Liver (tissue), 8 donors: ENCODE measurements at regions not wholly inside any gene's neighbourhood (a gene's known extent, or its start where the extent isn't known, plus 50 kb on each side); places are given as distances from the start of the nearest gene placed in this dataset.

Experiments used
- DNase-seq: peaks from one replicate; pipeline ENCODE4 v3.0.0-alpha.2; 2017; ENCODE audit warnings: low spot score
- H3K27ac ChIP-seq, 2 donors: one replicate each; pipeline ENCODE4 v1.7.0; 2013; ENCODE audit warnings: inconsistent platforms in 2 of 2, low read length in 2 of 2, control low read depth in 1 of 2, low read depth in 1 of 2, mild to moderate bottlenecking in 1 of 2
- H3K27me3 ChIP-seq, 4 donors: one replicate each; pipeline versions ENCODE4 v1.6.1 to v1.7.0; 2013; ENCODE audit warnings: low read length in 3 of 4, inconsistent platforms in 1 of 4, mild to moderate bottlenecking in 1 of 4, moderate library complexity in 1 of 4; ENCODE audit not compliant: control insufficient read depth in 4 of 4, insufficient read depth in 4 of 4
- H3K36me3 ChIP-seq, 4 donors: one replicate each; pipeline versions ENCODE4 v1.6.1 to v1.7.0; 2013; ENCODE audit warnings: low read length in 3 of 4, mild to moderate bottlenecking in 3 of 4, low read depth in 1 of 4, moderate library complexity in 1 of 4; ENCODE audit not compliant: control insufficient read depth in 4 of 4, insufficient read depth in 3 of 4
- H3K4me1 ChIP-seq, 4 donors: one replicate each; pipeline versions ENCODE4 v1.6.1 to v1.7.0; 2013; ENCODE audit warnings: low read length in 3 of 4, mild to moderate bottlenecking in 3 of 4, moderate library complexity in 1 of 4; ENCODE audit not compliant: control insufficient read depth in 4 of 4, insufficient read depth in 4 of 4
- H3K4me3 ChIP-seq, 3 donors: one replicate each; pipeline versions ENCODE4 v1.6.1 to v1.7.0; 2013; ENCODE audit warnings: low read length in 3 of 3, control low read depth in 1 of 3, low read depth in 1 of 3, mild to moderate bottlenecking in 1 of 3
- H3K9ac ChIP-seq, 2 donors: one replicate each; pipeline ENCODE4 v1.7.0; 2013; ENCODE audit warnings: low read length in 2 of 2, mild to moderate bottlenecking in 2 of 2, moderate library complexity in 2 of 2, control low read depth in 1 of 2, low read depth in 1 of 2
- H3K9me3 ChIP-seq, 4 donors: one replicate each; pipeline versions ENCODE4 v1.6.1 to v1.7.0; 2013; ENCODE audit warnings: low read length in 3 of 4; ENCODE audit not compliant: control insufficient read depth in 4 of 4
- ATF3 ChIP-seq: IDR thresholded peaks from 2 replicates; pipeline ENCODE4 v1.6.1; 2016; ENCODE audit warnings: antibody characterized with exemption
- EGR1 ChIP-seq, 2 donors: IDR thresholded peaks; 2 replicates each; pipeline ENCODE4 v1.6.1; 2016 to 2018; ENCODE audit warnings: antibody characterized with exemption in 2 of 2, low read depth in 2 of 2
- FOXA1 ChIP-seq: IDR thresholded peaks from 2 replicates; pipeline ENCODE4 v1.6.1; 2016; ENCODE audit warnings: antibody characterized with exemption
- FOXA2 ChIP-seq: IDR thresholded peaks from 2 replicates; pipeline ENCODE4 v1.6.1; 2016; ENCODE audit warnings: antibody characterized with exemption
- GABPA ChIP-seq, 2 donors: IDR thresholded peaks in 1 of 2; conservative IDR thresholded peaks in 1 of 2; 2 replicates each; pipeline ENCODE4 v1.6.1; 2016; ENCODE audit warnings: antibody characterized with exemption in 2 of 2, mild to moderate bottlenecking in 1 of 2, moderate library complexity in 1 of 2
- HNF4A ChIP-seq, 2 donors: conservative IDR thresholded peaks; 2 replicates each; pipeline ENCODE4 v1.6.1; 2016; ENCODE audit warnings: antibody characterized with exemption in 2 of 2, mild to moderate bottlenecking in 2 of 2
- HNF4G ChIP-seq: IDR thresholded peaks from 2 replicates; pipeline ENCODE4 v1.6.1; 2016; ENCODE audit warnings: antibody characterized with exemption
- JUND ChIP-seq, 2 donors: IDR thresholded peaks; 2 replicates each; pipeline ENCODE4 v1.6.1; 2016; ENCODE audit warnings: antibody characterized with exemption in 2 of 2
- NR2F2 ChIP-seq: IDR thresholded peaks from 2 replicates; pipeline ENCODE4 v1.6.1; 2016; ENCODE audit warnings: antibody characterized with exemption
- RAD21 ChIP-seq, 2 donors: IDR thresholded peaks; 2 replicates each; pipeline ENCODE4 v1.6.1; 2016; ENCODE audit warnings: antibody characterized with exemption in 2 of 2, mild to moderate bottlenecking in 2 of 2
- RXRA ChIP-seq, 2 donors: IDR thresholded peaks; 2 replicates each; pipeline ENCODE4 v1.6.1; 2017 to 2018; ENCODE audit warnings: antibody characterized with exemption in 2 of 2, mild to moderate bottlenecking in 1 of 2
- SP1 ChIP-seq: IDR thresholded peaks from 2 replicates; pipeline ENCODE4 v1.6.1; 2018; ENCODE audit warnings: antibody characterized with exemption, mild to moderate bottlenecking
- TAF1 ChIP-seq: conservative IDR thresholded peaks from 2 replicates; pipeline ENCODE4 v1.6.1; 2016; ENCODE audit warnings: antibody characterized with exemption, mild to moderate bottlenecking
- YY1 ChIP-seq: IDR thresholded peaks from 2 replicates; pipeline ENCODE4 v1.6.1; 2016; ENCODE audit warnings: antibody characterized with exemption, mild to moderate bottlenecking
- WGBS: extraction: QIAGEN DNeasy Blood & Tissue Kit; methylation state at CpG from one replicate; pipeline ENCODE4 v1.1.7; 2013; 5-methylcytosine and 5-hydroxymethylcytosine counted together
- TF ChIP-seq, protein P1 (sequence below): IDR thresholded peaks from 2 replicates; pipeline ENCODE4 v1.6.1; 2016; ENCODE audit warnings: antibody characterized with exemption
- TF ChIP-seq, protein P2 (sequence below): IDR thresholded peaks from 2 replicates; pipeline ENCODE4 v1.6.1; 2016; ENCODE audit warnings: antibody characterized with exemption, mild to moderate bottlenecking
- TF ChIP-seq, protein P3 (sequence below): fragments of 150-350 bp; IDR thresholded peaks from 2 replicates; pipeline ENCODE4 v1.5.1; 2017; ENCODE audit warnings: improper control_type of control experiment, low read depth, low read length; ENCODE audit not compliant: missing input control
- TF ChIP-seq, protein P4 (sequence below): IDR thresholded peaks from 2 replicates; pipeline ENCODE4 v1.6.1; 2016; ENCODE audit warnings: antibody characterized with exemption
- donor health status: healthy.
- donor health status: healthy.
- donor health status: healthy.
- donor health status: healthy.
- donor health status: healthy.

GRCh38 chr4:1524761-1525160 is 118.5 kb upstream of the NKX1-1 start:
- H3K27ac ChIP-seq: no peak overlapping the region
- no peaks in the 10 kb centered on the region for H3K36me3 ChIP-seq
- no peak for DNase-seq
- peaks cover 0 to 3% (median 0%) of the 10 kb centered on the region in 4 donors for H3K9me3 ChIP-seq
- peaks cover 0 to 4% (median 0%) of the 10 kb centered on the region in 4 donors for H3K4me1 ChIP-seq
- no peak overlapping the region for H3K9ac ChIP-seq
- no peak overlapping the region for H3K4me3 ChIP-seq
- peaks cover 0 to 4% (median 2%) of the 10 kb centered on the region in 4 donors for H3K27me3 ChIP-seq
- TF ChIP-seq, protein P1, sequence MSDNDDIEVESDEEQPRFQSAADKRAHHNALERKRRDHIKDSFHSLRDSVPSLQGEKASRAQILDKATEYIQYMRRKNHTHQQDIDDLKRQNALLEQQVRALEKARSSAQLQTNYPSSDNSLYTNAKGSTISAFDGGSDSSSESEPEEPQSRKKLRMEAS: no peak
- TF ChIP-seq GABPA (IDR thresholded peaks at IDR 0.05 in 1 of 2, conservative IDR thresholded peaks at IDR 0.05 in 1 of 2) (no peak), HNF4G (no peak), EGR1 (IDR thresholded peaks at IDR 0.05; ENCODE audit: low read depth in 2 of 2) (no peak), RXRA (IDR thresholded peaks at IDR 0.05) (no peak), FOXA2 (no peak), NR2F2 (no peak), SP1 (no peak), YY1 (no peak), HNF4A (conservative IDR thresholded peaks at IDR 0.05) (no peak), TAF1 (no peak), RAD21 (IDR thresholded peaks at IDR 0.05) (no peak), FOXA1 (no peak), ATF3 (no peak), JUND (IDR thresholded peaks at IDR 0.05) (no peak)
- TF ChIP-seq, protein P2, sequence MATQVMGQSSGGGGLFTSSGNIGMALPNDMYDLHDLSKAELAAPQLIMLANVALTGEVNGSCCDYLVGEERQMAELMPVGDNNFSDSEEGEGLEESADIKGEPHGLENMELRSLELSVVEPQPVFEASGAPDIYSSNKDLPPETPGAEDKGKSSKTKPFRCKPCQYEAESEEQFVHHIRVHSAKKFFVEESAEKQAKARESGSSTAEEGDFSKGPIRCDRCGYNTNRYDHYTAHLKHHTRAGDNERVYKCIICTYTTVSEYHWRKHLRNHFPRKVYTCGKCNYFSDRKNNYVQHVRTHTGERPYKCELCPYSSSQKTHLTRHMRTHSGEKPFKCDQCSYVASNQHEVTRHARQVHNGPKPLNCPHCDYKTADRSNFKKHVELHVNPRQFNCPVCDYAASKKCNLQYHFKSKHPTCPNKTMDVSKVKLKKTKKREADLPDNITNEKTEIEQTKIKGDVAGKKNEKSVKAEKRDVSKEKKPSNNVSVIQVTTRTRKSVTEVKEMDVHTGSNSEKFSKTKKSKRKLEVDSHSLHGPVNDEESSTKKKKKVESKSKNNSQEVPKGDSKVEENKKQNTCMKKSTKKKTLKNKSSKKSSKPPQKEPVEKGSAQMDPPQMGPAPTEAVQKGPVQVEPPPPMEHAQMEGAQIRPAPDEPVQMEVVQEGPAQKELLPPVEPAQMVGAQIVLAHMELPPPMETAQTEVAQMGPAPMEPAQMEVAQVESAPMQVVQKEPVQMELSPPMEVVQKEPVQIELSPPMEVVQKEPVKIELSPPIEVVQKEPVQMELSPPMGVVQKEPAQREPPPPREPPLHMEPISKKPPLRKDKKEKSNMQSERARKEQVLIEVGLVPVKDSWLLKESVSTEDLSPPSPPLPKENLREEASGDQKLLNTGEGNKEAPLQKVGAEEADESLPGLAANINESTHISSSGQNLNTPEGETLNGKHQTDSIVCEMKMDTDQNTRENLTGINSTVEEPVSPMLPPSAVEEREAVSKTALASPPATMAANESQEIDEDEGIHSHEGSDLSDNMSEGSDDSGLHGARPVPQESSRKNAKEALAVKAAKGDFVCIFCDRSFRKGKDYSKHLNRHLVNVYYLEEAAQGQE: no peak
- TF ChIP-seq, protein P3, sequence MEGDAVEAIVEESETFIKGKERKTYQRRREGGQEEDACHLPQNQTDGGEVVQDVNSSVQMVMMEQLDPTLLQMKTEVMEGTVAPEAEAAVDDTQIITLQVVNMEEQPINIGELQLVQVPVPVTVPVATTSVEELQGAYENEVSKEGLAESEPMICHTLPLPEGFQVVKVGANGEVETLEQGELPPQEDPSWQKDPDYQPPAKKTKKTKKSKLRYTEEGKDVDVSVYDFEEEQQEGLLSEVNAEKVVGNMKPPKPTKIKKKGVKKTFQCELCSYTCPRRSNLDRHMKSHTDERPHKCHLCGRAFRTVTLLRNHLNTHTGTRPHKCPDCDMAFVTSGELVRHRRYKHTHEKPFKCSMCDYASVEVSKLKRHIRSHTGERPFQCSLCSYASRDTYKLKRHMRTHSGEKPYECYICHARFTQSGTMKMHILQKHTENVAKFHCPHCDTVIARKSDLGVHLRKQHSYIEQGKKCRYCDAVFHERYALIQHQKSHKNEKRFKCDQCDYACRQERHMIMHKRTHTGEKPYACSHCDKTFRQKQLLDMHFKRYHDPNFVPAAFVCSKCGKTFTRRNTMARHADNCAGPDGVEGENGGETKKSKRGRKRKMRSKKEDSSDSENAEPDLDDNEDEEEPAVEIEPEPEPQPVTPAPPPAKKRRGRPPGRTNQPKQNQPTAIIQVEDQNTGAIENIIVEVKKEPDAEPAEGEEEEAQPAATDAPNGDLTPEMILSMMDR: no peak
- TF ChIP-seq, protein P4, sequence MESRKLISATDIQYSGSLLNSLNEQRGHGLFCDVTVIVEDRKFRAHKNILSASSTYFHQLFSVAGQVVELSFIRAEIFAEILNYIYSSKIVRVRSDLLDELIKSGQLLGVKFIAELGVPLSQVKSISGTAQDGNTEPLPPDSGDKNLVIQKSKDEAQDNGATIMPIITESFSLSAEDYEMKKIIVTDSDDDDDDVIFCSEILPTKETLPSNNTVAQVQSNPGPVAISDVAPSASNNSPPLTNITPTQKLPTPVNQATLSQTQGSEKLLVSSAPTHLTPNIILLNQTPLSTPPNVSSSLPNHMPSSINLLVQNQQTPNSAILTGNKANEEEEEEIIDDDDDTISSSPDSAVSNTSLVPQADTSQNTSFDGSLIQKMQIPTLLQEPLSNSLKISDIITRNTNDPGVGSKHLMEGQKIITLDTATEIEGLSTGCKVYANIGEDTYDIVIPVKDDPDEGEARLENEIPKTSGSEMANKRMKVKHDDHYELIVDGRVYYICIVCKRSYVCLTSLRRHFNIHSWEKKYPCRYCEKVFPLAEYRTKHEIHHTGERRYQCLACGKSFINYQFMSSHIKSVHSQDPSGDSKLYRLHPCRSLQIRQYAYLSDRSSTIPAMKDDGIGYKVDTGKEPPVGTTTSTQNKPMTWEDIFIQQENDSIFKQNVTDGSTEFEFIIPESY: no peak
- WGBS: 89% methylated on average over 6 of the region's 6 CpGs
